D721Med (cell line): ENCODE measurements at regions not wholly inside any gene's neighbourhood (a gene's known extent, or its start where the extent isn't known, plus 50 kb on each side); places are given as distances from the start of the nearest gene placed in this dataset.

Experiments used
- DNase-seq: peaks from one replicate; pipeline ENCODE4 v3.0.0; 2011; ENCODE audit warnings: low spot score; ENCODE audit not compliant: insufficient read length
- FAIRE-seq: peaks from 2 replicates; lab custom pipeline; 2011; peaks lifted over from hg19 to GRCh38; lab: Jason Lieb, UNC
- CTCF ChIP-seq: IDR thresholded peaks from 2 replicates; pipeline ENCODE4 v1.5.1; 2012; ENCODE audit warnings: mild to moderate bottlenecking, control low read depth; ENCODE audit not compliant: insufficient read depth; ENCODE audit errors: missing control alignments

- no peak for DNase-seq
- FAIRE-seq, result no peak
- no peak for TF ChIP-seq CTCF
Observed at GRCh38 chr5:167585184-167585583, 706.3 kb upstream of the WWC1 start.

DNA sequence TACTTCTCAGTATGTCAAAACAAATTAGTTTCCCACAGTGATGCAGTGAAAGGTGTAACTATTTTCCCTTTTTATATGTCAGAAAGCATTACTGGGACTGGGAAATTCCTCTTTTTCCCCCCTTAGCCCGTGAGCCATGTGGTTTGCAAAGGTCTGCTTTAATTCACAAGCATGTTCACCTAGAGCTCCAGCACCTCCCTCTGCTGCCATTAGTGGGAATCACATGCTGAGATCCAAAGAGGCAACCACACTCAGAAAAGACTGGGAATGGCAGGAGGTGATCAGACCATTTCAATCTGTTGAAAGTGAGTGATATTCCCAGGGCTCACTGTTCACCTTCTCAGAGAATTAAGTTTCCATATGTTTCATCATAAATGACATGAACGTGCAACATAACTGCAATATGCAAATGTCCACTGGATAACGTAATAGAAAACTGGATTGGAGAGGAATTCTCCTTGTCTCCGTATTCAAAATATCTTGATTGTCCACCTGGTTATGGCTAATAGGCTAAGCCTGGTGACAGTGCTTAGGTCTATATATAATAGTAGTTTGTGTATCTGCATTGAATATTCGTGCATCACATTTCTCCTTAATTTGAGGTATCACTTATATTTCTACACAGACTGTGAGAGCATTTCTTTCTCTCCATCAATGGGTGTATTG, 703.5 kb upstream of the WWC1 start:
- no peak for DNase-seq
- peak; percentile 43 for TF ChIP-seq CTCF
- FAIRE-seq, result peak; percentile 77

DNA sequence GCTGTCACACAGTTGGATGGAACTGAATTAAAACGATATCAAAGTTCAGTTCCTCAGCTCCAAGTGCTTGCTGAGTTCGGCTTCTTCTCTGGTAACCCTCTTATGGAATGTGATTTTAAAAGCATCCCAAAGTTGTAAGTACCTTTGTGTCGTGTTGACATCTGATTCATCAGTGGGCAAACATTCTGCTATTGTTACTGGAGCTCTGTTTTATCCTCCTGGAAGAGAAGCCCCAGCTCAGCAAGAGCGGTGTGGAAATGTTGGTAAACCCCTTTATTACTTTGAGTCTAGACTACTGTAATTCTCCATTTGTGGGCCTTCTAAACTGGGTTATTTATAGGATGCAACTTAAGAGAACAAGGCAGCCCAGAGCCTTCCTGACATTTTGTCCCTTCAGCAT, 699.3 kb upstream of the WWC1 start:
- FAIRE-seq, result no peak
- no peak for DNase-seq
- TF ChIP-seq CTCF, result no peak

GRCh38 chr5:167593329-167594060, 698.0 kb upstream of the WWC1 start:
- DNase-seq (no peak), FAIRE-seq (no peak)
- no peak for TF ChIP-seq CTCF

GRCh38 chr5:167594061-167594435, 697.4 kb upstream of the WWC1 start:
- DNase-seq (no peak), FAIRE-seq (no peak)
- TF ChIP-seq CTCF, result no peak

GRCh38 chr5:167594750-167595149, 696.7 kb upstream of the WWC1 start:
- DNase-seq (no peak), FAIRE-seq (peak; percentile 41)
- no peak for TF ChIP-seq CTCF

GRCh38 chr5:167595196-167595595, 696.2 kb upstream of the WWC1 start:
- no peak for FAIRE-seq
- no peak for TF ChIP-seq CTCF
- DNase-seq, result no peak
